K562 (cell line): ENCODE measurements at regions not wholly inside any gene's neighbourhood (a gene's known extent, or its start where the extent isn't known, plus 50 kb on each side); places are given as distances from the start of the nearest gene placed in this dataset.

Experiments used
- ATAC-seq: fragments of 200-7000 bp; cut with Tn5 transposase; 3 replicates; pipeline ENCODE4 v1.9.1; 2020; ENCODE audit warnings: moderate library complexity
- BruUV-seq: library from RNA; stranded (reverse); fragments of 400-500 nt; replicated peaks from 2 replicates; lab custom pipeline; 2021; lab: Mats Ljungman, UMichigan
- CTCF ChIA-PET: fragments of 300-600 bp; formaldehyde crosslinking; extraction: SDS; loops from one replicate; lab custom pipeline; 2021; ENCODE audit warnings: low intra/inter-chr PET ratio; lab: Yijun Ruan, JAX
- POLR2A ChIA-PET: fragments of 300-600, 350-650 bp; sonication (Branson Sonifier 250); formaldehyde crosslinking; extraction: SDS; loops from one replicate; lab custom pipeline; 2021; ENCODE audit warnings: antibody characterized with exemption, inconsistent platforms; lab: Yijun Ruan, JAX
- DNase-seq, 4 experiments: peaks; one replicate each; pipeline versions ENCODE4 v3.0.0 to v3.0.0-alpha.2; 2011 to 2018; ENCODE audit warnings: low spot score in 3 of 4, mixed read lengths in 3 of 4; ENCODE audit errors: extremely low read depth in 1 of 4
- FAIRE-seq: peaks from 2 replicates; lab custom pipeline; 2011; peaks lifted over from hg19 to GRCh38; lab: Jason Lieb, UNC
- H2AFZ ChIP-seq: 2 replicates; pipeline ENCODE4 v1.6.0; 2011; ENCODE audit warnings: low read depth, low read length, control low read depth, inconsistent platforms
- H3K27ac ChIP-seq: fragments of 200-600 bp; 3 replicates; pipeline ENCODE4 v1.8.0; 2011; ENCODE audit warnings: low read depth, mild to moderate bottlenecking, control low read depth, inconsistent platforms, low read length, moderate library complexity, mixed read lengths; ENCODE audit errors: extremely low read depth
- H3K27me3 ChIP-seq, 2 experiments: fragments of 300-600 bp in 1 of 2; 2 replicates in 1 of 2; 3 replicates in 1 of 2; pipeline versions ENCODE4 v1.6.0 to v1.8.0; 2011; ENCODE audit warnings: inconsistent platforms in 2 of 2, low read length in 2 of 2, mild to moderate bottlenecking in 1 of 2, mixed read lengths in 1 of 2, moderate library complexity in 1 of 2; ENCODE audit not compliant: control insufficient read depth in 2 of 2, insufficient read depth in 2 of 2
- H3K36me3 ChIP-seq: fragments of 300-600 bp; 3 replicates; pipeline ENCODE4 v1.8.0; 2011; ENCODE audit warnings: mild to moderate bottlenecking, low read length, inconsistent platforms; ENCODE audit not compliant: control insufficient read depth, insufficient read depth
- H3K4me1 ChIP-seq, 2 experiments: fragments of 200-600 bp in 1 of 2; replicated peaks in 1 of 2; 2 replicates in 1 of 2; 3 replicates in 1 of 2; pipeline versions ENCODE4 v1.5.1 to v1.8.0; 2011; ENCODE audit warnings: inconsistent platforms in 2 of 2, low read length in 2 of 2, mild to moderate bottlenecking in 1 of 2, mixed read lengths in 1 of 2, moderate library complexity in 1 of 2; ENCODE audit not compliant: control insufficient read depth in 2 of 2, insufficient read depth in 2 of 2
- H3K4me2 ChIP-seq: 2 replicates; pipeline ENCODE4 v1.6.1; 2011; ENCODE audit warnings: low read length, control low read depth, inconsistent platforms, mixed read lengths; ENCODE audit not compliant: insufficient read depth
- H3K4me3 ChIP-seq: fragments of 200-600 bp; sonication (generic), shearing (Covaris generic); 2 replicates; pipeline ENCODE4 v1.5.1; 2016; ENCODE audit warnings: control low read depth, inconsistent platforms
- H3K79me2 ChIP-seq: fragments of 200-600 bp; 3 replicates; pipeline ENCODE4 v1.8.0; 2011; ENCODE audit warnings: low read length, inconsistent platforms; ENCODE audit not compliant: control insufficient read depth, insufficient read depth
- H3K9ac ChIP-seq, 2 experiments: 2 replicates each; pipeline versions ENCODE4 v1.6.0 to v1.6.1; 2011; ENCODE audit warnings: low read depth in 2 of 2, low read length in 2 of 2, control low read depth in 1 of 2, inconsistent platforms in 1 of 2, mild to moderate bottlenecking in 1 of 2, mixed read lengths in 1 of 2; ENCODE audit not compliant: insufficient read depth in 1 of 2
- H3K9me1 ChIP-seq: one replicate; pipeline ENCODE4 v1.6.0; 2011; ENCODE audit warnings: inconsistent platforms, mild to moderate bottlenecking, low read length, moderate library complexity; ENCODE audit not compliant: control insufficient read depth, insufficient read depth
- H3K9me3 ChIP-seq: replicated peaks from 2 replicates; pipeline ENCODE4 v1.5.1; 2011; ENCODE audit warnings: low read depth, low read length, inconsistent platforms; ENCODE audit not compliant: control insufficient read depth, insufficient read depth
- H4K20me1 ChIP-seq: replicated peaks from 2 replicates; pipeline ENCODE4 v1.6.1; 2011; ENCODE audit warnings: low read length, inconsistent platforms, mixed read lengths; ENCODE audit not compliant: control insufficient read depth, insufficient read depth
- CBFA2T3 ChIP-seq: fragments of 450-650 bp; IDR thresholded peaks from 2 replicates; pipeline ENCODE4 v1.6.1; 2017
- EGR1 ChIP-seq: fragments of 450-650 bp; conservative IDR thresholded peaks from 2 replicates; pipeline ENCODE4 v1.6.1; 2017; ENCODE audit warnings: mild to moderate bottlenecking
- FOXM1 ChIP-seq, 2 experiments: fragments of 450-650 bp in 1 of 2; sonication (generic) in 1 of 2; formaldehyde crosslinking in 1 of 2; IDR thresholded peaks; 2 replicates each; pipeline versions ENCODE4 v1.6.1 to v1.9.0; 2017 to 2022; ENCODE audit warnings: low read depth in 2 of 2, mild to moderate bottlenecking in 2 of 2, missing genetic modification reagents in 1 of 2, moderate library complexity in 1 of 2
- NRF1 ChIP-seq, 2 experiments: fragments of 450-650 bp; IDR thresholded peaks in 1 of 2; conservative IDR thresholded peaks in 1 of 2; 2 replicates each; pipeline ENCODE4 v1.6.1; 2014; ENCODE audit warnings: mild to moderate bottlenecking in 2 of 2
- PTRF ChIP-seq: fragments of 450-650 bp; IDR thresholded peaks from 2 replicates; pipeline ENCODE4 v1.6.1; 2016; ENCODE audit warnings: mild to moderate bottlenecking, missing genetic modification characterization, missing compliant biosample characterization
- RCOR1 ChIP-seq, 2 experiments: IDR thresholded peaks; 2 replicates each; pipeline ENCODE4 v1.6.1; 2012; ENCODE audit warnings: low read depth in 2 of 2, low read length in 2 of 2, borderline replicate concordance in 1 of 2, improper control_type of control experiment in 1 of 2
- TCF3 ChIP-seq: sonication (generic); formaldehyde crosslinking; IDR thresholded peaks from 2 replicates; pipeline ENCODE4 v1.4.0; 2020; ENCODE audit warnings: mild to moderate bottlenecking, missing genetic modification reagents
- WGBS: fragments of 100-300 bp; shearing (Covaris generic); methylation state at CpG from one replicate; pipeline ENCODE4 v1.1.6; 2016; ENCODE audit warnings: low coverage, mixed read lengths; ENCODE audit not compliant: insufficient coverage; ENCODE audit errors: missing lambda C conversion rate; 5-methylcytosine and 5-hydroxymethylcytosine counted together
- in situ Hi-C: fragments of 300-500 bp; cut with MboI; formaldehyde crosslinking; loops from 4 replicates; pipeline ENCODE4 v1.15.0; 2018; ENCODE audit warnings: inconsistent platforms, mixed read lengths
- intact Hi-C: fragments of 100-400 bp; cut with micrococcal nuclease; formaldehyde crosslinking; loops from 2 replicates; pipeline ENCODE4 v1.14.2; 2022

DNA sequence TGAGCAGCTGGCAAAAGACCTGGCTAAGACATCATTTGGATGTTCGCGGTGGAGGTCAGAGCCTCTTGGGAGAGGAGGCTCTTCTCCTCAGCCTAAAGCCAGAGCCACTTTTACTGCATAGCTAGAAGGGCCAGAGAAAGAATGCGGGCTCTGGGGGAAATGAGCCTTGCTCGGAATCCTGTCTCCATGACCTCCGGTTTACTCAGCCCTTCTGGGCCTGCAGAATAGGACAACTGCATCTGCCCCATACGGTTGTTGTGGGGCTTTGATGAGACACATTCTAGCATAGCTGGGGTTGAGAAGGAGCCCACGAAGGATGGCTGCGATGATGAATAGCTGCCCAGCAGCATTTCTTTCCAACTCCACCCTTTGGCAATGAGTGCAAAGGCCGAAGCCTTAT, 115.0 kb upstream of the SLC22A23 start:
- 4% methylated on average over 8 of the region's 9 CpGs for WGBS
- TF ChIP-seq NRF1 (conservative IDR thresholded peaks at IDR 0.05 in 1 of 2, IDR thresholded peaks at IDR 0.05 in 1 of 2) = no peak
- Histone ChIP-seq H4K20me1 (no peaks in the 10 kb centered on the region), H3K9ac (no peak overlapping the region), H3K9me3 (no peaks in the 10 kb centered on the region), H3K4me1 (peaks cover 0 to 5% of the 10 kb centered on the region in 2 experiments; a peak in 3 of 5 replicates), H3K27me3 (peaks cover 49 to 73% of the 10 kb centered on the region in 2 experiments), H3K9me1 (no peaks in the 10 kb centered on the region), H3K4me3 (no peak overlapping the region), H3K4me2 (no peak overlapping the region), H2AFZ (no peak overlapping the region), H3K27ac (no peak overlapping the region), H3K36me3 (no peaks in the 10 kb centered on the region), H3K79me2 (no peaks in the 10 kb centered on the region)
- in situ Hi-C loops = no loop called here
- ATAC-seq = no peak
- POLR2A ChIA-PET = interaction anchor here (0.6 to 0.7 kb wide), 2 partner anchors 9 to 177 kb away, joined by 3 read pairs; no protein-coding TSS in a partner anchor
- FAIRE-seq = no peak
- BruUV-seq = no TSS peak
- intact Hi-C loops = no loop called here
- no peak for DNase-seq
- CTCF ChIA-PET = no interaction called here

DNA sequence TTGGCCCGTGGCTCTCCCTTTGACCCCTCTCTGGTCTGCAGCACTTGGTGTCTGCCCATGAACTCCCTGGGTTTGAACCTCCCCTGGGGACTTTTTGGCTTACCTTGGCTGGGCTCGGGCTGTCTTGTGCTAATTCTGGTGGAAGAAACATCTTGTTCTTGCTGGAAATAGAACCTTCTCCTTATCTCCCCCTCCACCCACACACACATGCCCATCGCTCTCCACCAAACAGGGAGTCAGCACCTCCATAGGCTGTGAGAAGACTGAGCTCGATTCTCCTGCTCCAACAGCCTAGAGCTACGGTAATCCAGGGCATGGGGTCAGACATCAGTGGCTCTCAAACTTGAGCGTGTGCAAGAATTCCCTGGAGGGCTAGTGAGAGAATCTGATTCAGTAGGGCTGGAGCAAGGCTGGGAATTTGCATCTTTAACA, 114.4 kb upstream of the SLC22A23 start:
- POLR2A ChIA-PET = interaction anchor here (0.7 kb wide), 1 partner anchor 9 kb away, joined by 3 read pairs; no protein-coding TSS in a partner anchor
- CTCF ChIA-PET = no interaction called here
- BruUV-seq = no TSS peak

More for the DNA sequence above, 114.4 kb upstream of the SLC22A23 start:
- TF ChIP-seq CBFA2T3 = peak; percentile 51
- TF ChIP-seq EGR1 = peak; percentile 82
- 0 out of 4 replicates have a peak, but pooled peaks of 1 of the 2 experiments have one; percentile 11 for TF ChIP-seq RCOR1 (IDR thresholded peaks at IDR 0.05; ENCODE audit: borderline replicate concordance in 1 of 2, low read depth in 2 of 2, low read length in 2 of 2)
- no peak for TF ChIP-seq FOXM1 (IDR thresholded peaks at IDR 0.05; ENCODE audit: low read depth)
- TF ChIP-seq FOXM1 (CRISPR knock-in tag; IDR thresholded peaks at IDR 0.05; ENCODE audit: low read depth) = no peak
- TF ChIP-seq PTRF (tag) = no peak
- TF ChIP-seq TCF3 = peak; percentile 49
- Histone ChIP-seq H3K27ac (no peak overlapping the region), H4K20me1 (no peaks in the 10 kb centered on the region), H3K79me2 (no peaks in the 10 kb centered on the region), H3K9me1 (no peaks in the 10 kb centered on the region), H3K4me1 (peaks cover 0 to 5% of the 10 kb centered on the region in 2 experiments; a peak in 3 of 5 replicates), H3K27me3 (peaks cover 48 to 73% of the 10 kb centered on the region in 2 experiments), H3K36me3 (no peaks in the 10 kb centered on the region), H2AFZ (no peak overlapping the region), H3K4me2 (0 out of 2 replicates have a peak overlapping the region, but pooled peaks have one; percentile 14), H3K9ac (peak overlapping the region in 1 of 2 experiments; percentile 67; a peak in 1 of 4 replicates), H3K4me3 (no peak overlapping the region), H3K9me3 (no peaks in the 10 kb centered on the region)
- FAIRE-seq = peak; percentile 37
- in situ Hi-C loops (no loop called here), intact Hi-C loops (no loop called here)
- ATAC-seq = peak; percentile 62
- WGBS = 0% methylated on average over 6 of the region's 6 CpGs
- peak in 2 of 4 experiments; percentile 38 to 52 for DNase-seq
